Stimulated activated naive CD4-positive, alpha-beta T cell treated with Interleukin-2 at 50 U/mL for 16 hours (primary cell): ENCODE measurements at regions not wholly inside any gene's neighbourhood (a gene's known extent, or its start where the extent isn't known, plus 50 kb on each side); places are given as distances from the start of the nearest gene placed in this dataset.
"Not testable (repeated sequence)": the region's sequence is repeated elsewhere in the genome, so short reads cannot be mapped to it uniquely, and the experiment has no call there.

Experiments used
- DNase-seq: peaks from one replicate; lab custom pipeline; 2025; lab: John Stamatoyannopoulos, UW

GRCh38 chr22:22057617-22058378 lies 75.2 kb upstream of the TOP3B start:
- DNase-seq = no peak

DNA sequence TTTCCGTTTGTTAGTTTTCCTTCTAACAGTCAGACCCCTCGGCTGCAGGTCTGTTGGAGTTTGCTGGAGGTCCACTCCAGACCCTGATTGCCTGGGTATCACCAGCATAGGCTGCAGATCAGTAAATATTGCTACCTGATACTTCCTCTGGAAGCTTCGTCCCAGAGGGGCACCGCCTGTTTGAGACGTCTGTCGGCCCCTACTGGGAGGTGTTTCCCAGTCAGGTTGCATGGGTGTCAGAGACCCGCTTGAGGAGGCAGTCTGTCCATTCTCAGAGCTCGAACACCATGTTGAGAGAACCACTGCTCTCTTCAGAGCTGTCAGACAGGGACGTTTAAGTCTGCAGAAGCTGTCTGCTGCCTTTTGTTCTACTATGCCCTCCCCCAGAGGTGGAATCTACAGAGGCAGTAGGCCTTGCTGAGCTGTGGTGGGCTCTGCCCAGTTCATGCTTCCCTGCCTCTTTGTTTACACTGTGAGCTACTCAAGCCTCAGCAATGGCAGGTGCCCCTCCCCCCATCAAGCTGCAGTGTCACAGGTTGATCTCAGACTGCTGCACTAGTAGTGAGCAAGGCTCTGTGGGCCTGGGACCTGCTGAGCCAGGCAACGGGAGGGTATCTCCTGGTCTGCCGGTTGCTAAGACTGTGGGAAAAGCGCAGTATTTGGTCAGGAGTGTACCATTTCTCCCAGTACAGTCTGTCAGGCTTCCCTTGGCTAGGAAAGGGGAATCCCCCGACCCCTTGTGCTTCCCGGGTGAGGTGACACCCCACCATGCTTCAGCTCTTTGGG lies 74.4 kb upstream of the TOP3B start:
- not testable (repeated sequence) for DNase-seq

DNA sequence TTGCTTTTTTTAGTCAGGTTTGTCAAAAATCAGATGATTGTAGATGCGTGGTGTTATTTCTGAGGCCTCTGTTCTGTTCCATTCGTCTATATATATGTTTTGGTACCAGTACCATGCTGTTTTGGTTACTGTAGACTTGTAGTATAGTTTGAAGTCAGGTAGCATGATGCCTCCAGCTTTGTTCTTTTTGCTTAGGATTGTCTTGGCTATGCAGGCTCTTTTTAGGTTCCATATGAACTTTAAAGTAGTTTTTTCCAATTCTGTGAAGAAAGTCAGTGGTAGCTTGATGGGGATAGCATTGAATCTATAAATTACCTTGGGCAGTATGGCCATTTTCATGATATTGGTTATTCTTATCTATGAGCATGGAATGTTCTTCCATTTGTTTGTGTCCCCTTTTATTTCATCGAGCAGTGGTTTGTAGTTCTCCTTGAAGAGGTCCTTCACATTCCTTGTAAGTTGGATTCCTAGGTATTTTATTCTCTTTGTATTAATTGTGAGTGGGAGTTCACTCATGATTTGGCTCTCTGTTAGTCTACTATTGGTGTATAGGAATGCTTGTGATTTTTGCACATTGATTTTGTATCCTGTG lies 70.1 kb upstream of the TOP3B start:
- DNase-seq = not testable (repeated sequence)

GRCh38 chr22:22051032-22051431 lies 68.4 kb upstream of the TOP3B start:
- not testable (repeated sequence) for DNase-seq

DNA sequence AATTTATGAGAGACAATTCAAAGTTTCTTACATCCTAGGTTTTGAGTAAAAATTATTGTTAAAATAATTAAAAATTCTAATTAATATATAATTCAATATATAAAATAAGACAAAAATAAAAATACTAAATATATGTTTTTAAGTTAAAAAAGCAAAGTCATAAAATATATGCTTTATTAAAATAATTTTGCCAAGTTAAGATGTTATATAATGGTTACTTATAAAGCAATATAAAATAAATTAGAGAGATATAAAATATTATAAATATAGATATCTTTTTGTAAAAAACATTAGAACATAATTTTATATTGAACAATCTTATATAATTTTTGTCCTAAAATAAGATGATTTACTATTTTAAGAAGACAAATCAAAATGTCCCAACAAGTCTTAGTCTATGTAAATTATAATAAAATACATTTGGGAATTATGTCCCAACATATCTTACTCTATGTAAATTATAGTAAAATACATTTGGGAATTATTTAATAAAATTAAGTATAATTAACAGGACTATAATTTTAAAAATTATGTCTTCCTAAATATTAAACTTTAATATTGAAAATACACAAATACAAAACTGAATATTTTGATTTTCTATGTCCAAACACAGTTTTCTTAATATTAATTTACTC lies 67.7 kb upstream of the TOP3B start:
- DNase-seq = no peak

- no peak for DNase-seq
Observed at GRCh38 chr22:22049684-22050083, 67.1 kb upstream of the TOP3B start.

- no peak for DNase-seq
Observed at GRCh38 chr22:22048981-22049531, 66.5 kb upstream of the TOP3B start.

GRCh38 chr22:22048318-22048942 lies 65.8 kb upstream of the TOP3B start:
- no peak for DNase-seq

DNA sequence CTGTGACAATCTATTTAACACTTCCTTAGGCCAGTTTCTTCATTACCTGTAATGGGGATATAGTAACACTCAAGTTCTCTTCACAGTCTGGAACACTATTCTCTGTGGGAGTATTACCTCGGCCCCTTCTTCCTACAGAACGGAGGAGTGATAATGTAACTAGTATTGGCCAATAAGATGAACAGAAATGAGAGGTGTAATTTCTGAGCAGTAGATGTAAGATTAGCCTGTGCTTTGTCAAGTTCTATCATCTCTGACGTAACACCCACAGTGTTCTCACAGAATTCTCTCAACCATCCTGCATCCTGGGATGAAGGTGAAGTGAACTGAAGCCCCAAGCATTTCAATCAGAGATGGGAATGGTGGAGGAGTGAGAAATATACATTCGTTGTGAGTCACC lies 65.2 kb upstream of the TOP3B start:
- DNase-seq = no peak

- DNase-seq = no peak
Observed at GRCh38 chr22:22047266-22047665, 64.7 kb upstream of the TOP3B start.

DNA sequence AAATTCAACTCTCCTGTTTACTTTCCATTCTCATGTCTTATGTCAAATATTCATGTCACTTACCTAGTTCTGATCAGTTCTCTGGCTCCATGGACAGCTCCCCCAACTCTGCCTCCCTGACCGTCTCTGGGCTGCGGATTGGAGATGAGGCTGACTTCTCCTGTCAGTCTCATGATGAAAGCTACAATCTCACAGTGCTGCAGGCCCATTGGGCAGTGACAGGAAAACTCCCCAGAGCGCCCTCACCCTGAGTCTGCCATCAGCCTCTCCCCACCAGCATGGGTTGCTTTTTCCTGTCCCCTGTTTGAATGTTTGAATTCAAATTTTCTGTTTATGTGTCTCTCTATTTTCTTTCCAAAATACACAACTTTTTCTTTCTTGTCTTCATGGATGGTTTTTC lies 63.8 kb upstream of the TOP3B start:
- DNase-seq = no peak

- no peak for DNase-seq
Observed at GRCh38 chr22:22045571-22046335, 63.2 kb upstream of the TOP3B start.

GRCh38 chr22:22044153-22044552 lies 61.6 kb upstream of the TOP3B start:
- DNase-seq = no peak

DNA sequence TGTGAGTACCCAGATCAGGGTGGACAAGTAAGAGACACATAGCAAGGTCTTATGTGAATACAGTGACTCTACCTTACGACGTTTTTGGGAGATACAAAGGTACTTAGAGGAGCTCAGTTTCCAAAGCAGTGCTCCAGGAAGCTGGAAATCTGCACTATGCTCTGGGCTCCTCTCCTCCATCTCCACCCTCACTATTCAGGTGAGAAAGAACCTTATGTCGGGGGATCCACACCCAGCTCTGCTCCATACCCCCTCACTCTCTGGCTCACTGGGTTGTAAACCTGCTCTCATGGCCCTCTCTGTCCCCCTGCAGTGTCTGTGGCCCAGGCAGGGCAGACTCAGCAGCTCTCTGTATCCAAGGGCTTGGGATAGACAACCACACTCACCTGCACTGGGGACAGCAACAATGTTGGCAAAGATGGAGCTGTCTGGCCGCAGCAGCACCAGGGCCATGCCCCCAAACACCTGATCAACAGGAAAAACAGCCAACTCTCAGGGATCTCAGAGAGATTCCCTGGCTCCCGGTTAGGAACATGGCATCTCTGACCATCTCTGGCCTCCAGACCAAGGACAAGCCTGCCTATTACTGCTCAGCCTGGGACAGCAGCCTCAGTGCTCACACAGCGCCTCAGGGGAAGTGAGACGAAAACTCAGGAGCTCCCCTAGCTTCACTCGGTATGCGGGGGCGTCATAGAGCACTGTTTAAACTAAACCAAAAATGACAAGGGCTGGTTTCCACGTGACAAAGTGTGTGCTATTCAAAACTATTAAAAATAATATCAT lies 60.9 kb upstream of the TOP3B start:
- DNase-seq = no peak

GRCh38 chr22:22042599-22043295 lies 60.2 kb upstream of the TOP3B start:
- no peak for DNase-seq

DNA sequence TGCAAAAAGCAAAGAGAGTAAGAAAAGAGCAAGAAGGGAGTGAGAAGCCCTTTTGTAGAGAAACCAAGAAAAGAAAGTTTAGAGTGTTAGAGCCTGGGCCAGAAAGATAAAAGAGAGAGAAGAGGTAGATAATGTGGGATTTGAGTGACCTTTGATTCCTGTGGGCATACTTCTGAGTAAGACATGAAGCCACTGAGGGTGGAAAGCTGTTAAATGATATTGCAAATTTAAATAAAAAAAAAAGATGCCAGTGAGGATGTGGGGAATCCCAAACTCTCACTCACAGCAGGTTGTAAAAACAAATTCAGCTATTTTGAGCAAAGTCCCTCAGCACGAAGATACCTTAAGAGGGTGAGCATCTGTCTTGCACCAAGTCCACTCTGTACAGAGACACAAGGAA lies 59.4 kb upstream of the TOP3B start:
- DNase-seq = no peak

DNA sequence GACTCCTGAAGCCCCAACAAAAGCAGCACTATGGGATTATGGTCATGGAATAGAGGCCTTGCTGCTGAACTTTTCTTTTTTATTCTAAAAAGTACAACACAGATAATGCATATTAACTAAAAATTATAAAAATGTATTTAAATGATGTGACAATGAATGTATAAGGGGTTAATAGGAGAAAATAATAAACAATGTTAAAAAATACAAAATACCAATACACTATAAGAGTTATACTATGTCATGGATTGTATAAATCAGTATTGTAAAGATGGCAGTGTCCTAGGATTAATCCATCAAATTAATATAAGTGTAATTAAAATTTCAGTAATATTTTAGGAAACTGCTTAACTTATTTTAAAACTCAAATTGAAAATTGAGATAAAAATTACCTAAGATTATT lies 58.3 kb upstream of the TOP3B start:
- DNase-seq = no peak

DNA sequence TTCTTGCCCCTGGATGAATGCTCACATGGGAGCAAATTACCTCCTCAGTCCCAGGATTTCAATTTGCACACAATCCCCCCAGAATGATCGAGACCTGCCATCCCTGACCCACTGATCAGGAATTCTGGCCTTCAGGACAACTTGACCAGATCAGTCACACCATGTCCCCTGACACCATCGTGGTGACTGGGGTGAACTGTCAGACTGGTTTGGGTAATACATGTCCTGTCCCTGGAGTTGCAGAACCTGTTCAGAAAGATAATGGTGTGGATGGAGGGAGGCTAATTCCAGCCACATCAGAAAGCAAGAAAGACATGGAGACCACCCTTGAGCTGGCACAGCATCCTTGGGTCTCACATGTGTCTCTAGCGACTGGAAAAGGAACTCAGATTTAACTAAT lies 57.9 kb upstream of the TOP3B start:
- DNase-seq = no peak

DNA sequence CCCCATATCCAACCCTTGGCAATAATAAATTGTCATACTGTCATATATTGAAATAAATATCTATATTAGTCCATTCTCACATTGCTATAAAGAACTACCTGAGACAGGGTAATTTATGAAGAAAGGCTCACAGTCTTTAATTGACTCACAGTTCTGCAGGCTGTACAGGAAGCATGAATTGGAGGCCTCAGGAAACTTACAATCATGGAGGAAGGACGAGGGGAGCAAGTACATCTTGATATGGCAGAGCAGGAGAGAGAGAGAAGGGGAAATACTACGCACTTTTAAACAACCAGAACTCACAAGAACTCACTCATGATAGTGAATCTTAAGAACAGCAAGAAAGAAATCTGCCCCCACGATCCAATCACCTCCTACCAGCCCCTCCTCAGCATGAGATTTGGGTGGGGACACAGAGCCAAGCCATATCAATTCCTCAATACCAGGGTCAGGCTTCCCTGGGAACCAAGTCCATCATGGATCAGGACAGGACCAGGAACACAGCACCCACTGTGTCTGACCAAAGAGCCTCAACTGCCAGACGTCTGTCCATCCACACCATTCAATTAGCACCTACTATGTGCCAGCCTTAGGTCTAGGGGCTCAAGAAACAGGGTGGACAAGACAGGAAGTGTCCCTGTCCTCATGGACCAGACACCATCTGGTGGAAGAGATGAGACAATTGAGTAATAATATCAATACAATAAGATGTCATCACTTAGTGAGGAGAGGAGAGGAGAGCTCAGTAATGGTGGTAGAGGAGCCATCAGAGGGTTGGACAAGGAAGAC lies 56.9 kb upstream of the TOP3B start:
- no peak for DNase-seq
